Colonic mucosa (tissue), 4 donors: ENCODE measurements at regions not wholly inside any gene's neighbourhood (a gene's known extent, or its start where the extent isn't known, plus 50 kb on each side); places are given as distances from the start of the nearest gene placed in this dataset.
"Not testable (repeated sequence)": the region's sequence is repeated elsewhere in the genome, so short reads cannot be mapped to it uniquely, and the experiment has no call there.

Experiments
- DNase-seq: peaks from one replicate; pipeline ENCODE4 v3.0.0-alpha.2; 2020
- H3K27ac ChIP-seq: fragments of 200-600 bp; one replicate; pipeline ENCODE4 v1.8.0; 2021
- H3K27me3 ChIP-seq: fragments of 200-600 bp; one replicate; pipeline ENCODE4 v1.8.0; 2021
- H3K36me3 ChIP-seq: fragments of 200-600 bp; one replicate; pipeline ENCODE4 v1.8.0; 2021
- H3K4me1 ChIP-seq: fragments of 200-600 bp; one replicate; pipeline ENCODE4 v1.8.0; 2021; ENCODE audit warnings: mild to moderate bottlenecking
- H3K4me3 ChIP-seq: fragments of 200-600 bp; one replicate; pipeline ENCODE4 v1.8.0; 2021
- H3K9ac ChIP-seq, 2 donors: one replicate each; pipeline ENCODE4 v1.7.0; 2013; ENCODE audit warnings: control low read depth in 2 of 2, low read depth in 2 of 2, low read length in 2 of 2
- H3K9me3 ChIP-seq: fragments of 200-600 bp; one replicate; pipeline ENCODE4 v1.8.0; 2021
- CTCF ChIP-seq: fragments of 200-600 bp; IDR thresholded peaks from one replicate; pipeline ENCODE4 v1.8.0; 2022; ENCODE audit warnings: antibody characterized with exemption, mild to moderate bottlenecking
- intact Hi-C: fragments of 100-400 bp; cut with DNase I; formaldehyde crosslinking; loops from one replicate; pipeline ENCODE4 v1.14.1; 2022
- donor health status: healthy.
- donor health status: DM: no; HTN: no; CAD: no.
- donor health status: DM: no; HTN: no; CAD: no.

GRCh38 chr14:40371011-40371410 is 938.8 kb upstream of the FBXO33 start:
- Histone ChIP-seq H3K27me3 (no peaks in the 10 kb centered on the region), H3K9me3 (no peaks in the 10 kb centered on the region), H3K36me3 (no peaks in the 10 kb centered on the region), H3K4me3 (no peak overlapping the region), H3K4me1 (no peaks in the 10 kb centered on the region), H3K9ac (no peak overlapping the region), H3K27ac (no peak overlapping the region)
- no peak for DNase-seq
- TF ChIP-seq CTCF, result no peak
- intact Hi-C loops, result no loop called here

GRCh38 chr14:40368314-40368713 is 936.1 kb upstream of the FBXO33 start:
- Histone ChIP-seq H3K4me1 (no peaks in the 10 kb centered on the region), H3K27ac (no peak overlapping the region), H3K36me3 (no peaks in the 10 kb centered on the region), H3K9ac (no peak overlapping the region), H3K9me3 (no peaks in the 10 kb centered on the region), H3K4me3 (no peak overlapping the region), H3K27me3 (no peaks in the 10 kb centered on the region)
- intact Hi-C loops, result no loop called here
- no peak for DNase-seq
- no peak for TF ChIP-seq CTCF

- DNase-seq, result no peak
- Histone ChIP-seq H3K36me3 (no peaks in the 10 kb centered on the region), H3K4me3 (no peak overlapping the region), H3K9ac (no peak overlapping the region), H3K27me3 (no peaks in the 10 kb centered on the region), H3K4me1 (no peaks in the 10 kb centered on the region), H3K27ac (no peak overlapping the region), H3K9me3 (no peaks in the 10 kb centered on the region)
- no peak for TF ChIP-seq CTCF
- intact Hi-C loops, result no loop called here
Observed at GRCh38 chr14:40367717-40368116, 935.5 kb upstream of the FBXO33 start.

- intact Hi-C loops, result no loop called here
- Histone ChIP-seq H3K4me3 (no peak overlapping the region), H3K9me3 (no peaks in the 10 kb centered on the region), H3K4me1 (no peaks in the 10 kb centered on the region), H3K9ac (no peak overlapping the region), H3K27ac (no peak overlapping the region), H3K27me3 (no peaks in the 10 kb centered on the region), H3K36me3 (no peaks in the 10 kb centered on the region)
- TF ChIP-seq CTCF, result no peak
- DNase-seq, result no peak
Observed at GRCh38 chr14:40365305-40365704, 933.1 kb upstream of the FBXO33 start.

GRCh38 chr14:40362856-40363255 is 930.6 kb upstream of the FBXO33 start:
- Histone ChIP-seq H3K4me1 (no peaks in the 10 kb centered on the region), H3K9me3 (no peaks in the 10 kb centered on the region), H3K4me3 (no peak overlapping the region), H3K36me3 (no peaks in the 10 kb centered on the region), H3K27me3 (no peaks in the 10 kb centered on the region), H3K27ac (no peak overlapping the region), H3K9ac (no peak overlapping the region)
- no peak for DNase-seq
- no peak for TF ChIP-seq CTCF
- intact Hi-C loops, result no loop called here

GRCh38 chr14:40354754-40355153 is 922.5 kb upstream of the FBXO33 start:
- no peak overlapping the region for H3K27ac ChIP-seq
- no peaks in the 10 kb centered on the region for H3K27me3 ChIP-seq
- no peak for TF ChIP-seq CTCF
- intact Hi-C loops, result no loop called here
- no peak overlapping the region for H3K9ac ChIP-seq
- H3K4me1 ChIP-seq, result no peaks in the 10 kb centered on the region
- no peaks in the 10 kb centered on the region for H3K36me3 ChIP-seq
- no peak for DNase-seq
- no peak overlapping the region for H3K4me3 ChIP-seq
- no peaks in the 10 kb centered on the region for H3K9me3 ChIP-seq

- H3K36me3 ChIP-seq, H3K4me1 ChIP-seq, DNase-seq, H3K9me3 ChIP-seq, H3K9ac ChIP-seq, H3K27ac ChIP-seq, H3K27me3 ChIP-seq, intact Hi-C loops, H3K4me3 ChIP-seq: not testable (repeated sequence)
Observed at GRCh38 chr14:40348104-40348503, 915.9 kb upstream of the FBXO33 start.
